C4-2B (cell line): ENCODE measurements at regions not wholly inside any gene's neighbourhood (a gene's known extent, or its start where the extent isn't known, plus 50 kb on each side); places are given as distances from the start of the nearest gene placed in this dataset.

ENCODE experiments used
- H3K27ac ChIP-seq: fragments of 450-650 bp; 2 replicates; pipeline ENCODE4 v1.5.1; 2017
- ZFX ChIP-seq: fragments of 450-650 bp; IDR thresholded peaks from 2 replicates; pipeline ENCODE4 v1.6.1; 2017
- TF ChIP-seq, protein P1 (sequence below): fragments of 450-650 bp; conservative IDR thresholded peaks from 2 replicates; pipeline ENCODE4 v1.5.1; 2017; ENCODE audit warnings: mild to moderate bottlenecking

DNA sequence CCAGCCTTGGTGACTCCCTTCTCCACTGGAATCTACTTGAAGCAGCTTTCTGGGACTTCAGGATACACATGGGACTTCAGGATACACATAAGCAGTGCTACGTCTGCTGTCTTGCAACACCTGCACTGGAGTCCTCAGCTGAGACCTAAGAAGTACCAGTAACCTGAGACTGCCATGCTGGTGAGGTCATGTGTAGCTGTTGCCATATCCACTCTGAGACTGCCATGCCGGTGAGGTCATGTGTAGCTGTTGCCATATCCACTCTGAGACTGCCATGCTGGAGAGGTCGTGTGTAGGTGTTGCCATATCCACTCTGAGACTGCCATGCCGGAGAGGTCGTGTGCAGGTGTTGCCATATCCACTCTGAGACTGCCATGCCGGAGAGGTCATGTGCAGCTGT, 937.9 kb downstream of the EFNB2 start:
- no peak overlapping the region for H3K27ac ChIP-seq
- no peak for TF ChIP-seq ZFX
- TF ChIP-seq, protein P1, sequence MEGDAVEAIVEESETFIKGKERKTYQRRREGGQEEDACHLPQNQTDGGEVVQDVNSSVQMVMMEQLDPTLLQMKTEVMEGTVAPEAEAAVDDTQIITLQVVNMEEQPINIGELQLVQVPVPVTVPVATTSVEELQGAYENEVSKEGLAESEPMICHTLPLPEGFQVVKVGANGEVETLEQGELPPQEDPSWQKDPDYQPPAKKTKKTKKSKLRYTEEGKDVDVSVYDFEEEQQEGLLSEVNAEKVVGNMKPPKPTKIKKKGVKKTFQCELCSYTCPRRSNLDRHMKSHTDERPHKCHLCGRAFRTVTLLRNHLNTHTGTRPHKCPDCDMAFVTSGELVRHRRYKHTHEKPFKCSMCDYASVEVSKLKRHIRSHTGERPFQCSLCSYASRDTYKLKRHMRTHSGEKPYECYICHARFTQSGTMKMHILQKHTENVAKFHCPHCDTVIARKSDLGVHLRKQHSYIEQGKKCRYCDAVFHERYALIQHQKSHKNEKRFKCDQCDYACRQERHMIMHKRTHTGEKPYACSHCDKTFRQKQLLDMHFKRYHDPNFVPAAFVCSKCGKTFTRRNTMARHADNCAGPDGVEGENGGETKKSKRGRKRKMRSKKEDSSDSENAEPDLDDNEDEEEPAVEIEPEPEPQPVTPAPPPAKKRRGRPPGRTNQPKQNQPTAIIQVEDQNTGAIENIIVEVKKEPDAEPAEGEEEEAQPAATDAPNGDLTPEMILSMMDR, result no peak

DNA sequence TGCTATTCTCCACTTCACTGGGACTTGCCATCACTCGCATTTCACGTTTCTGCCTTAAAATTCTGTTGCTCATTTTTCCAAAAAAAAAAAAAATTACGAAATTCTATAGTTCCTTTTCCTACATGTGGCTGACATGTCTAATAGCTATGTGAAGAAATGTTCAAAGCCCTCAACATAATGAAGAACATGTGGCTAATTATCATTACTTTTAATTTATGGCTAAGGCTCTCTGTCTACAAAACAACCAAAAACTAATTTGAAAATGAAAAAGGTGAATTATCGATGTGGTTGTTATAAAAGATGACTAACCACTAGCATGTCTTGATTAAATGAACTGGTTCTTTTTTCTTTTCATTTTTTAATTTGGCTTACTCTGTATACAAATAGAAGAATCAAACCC, 940.0 kb downstream of the EFNB2 start:
- H3K27ac ChIP-seq, result no peak overlapping the region
- TF ChIP-seq, protein P1, result no peak
- no peak for TF ChIP-seq ZFX

DNA sequence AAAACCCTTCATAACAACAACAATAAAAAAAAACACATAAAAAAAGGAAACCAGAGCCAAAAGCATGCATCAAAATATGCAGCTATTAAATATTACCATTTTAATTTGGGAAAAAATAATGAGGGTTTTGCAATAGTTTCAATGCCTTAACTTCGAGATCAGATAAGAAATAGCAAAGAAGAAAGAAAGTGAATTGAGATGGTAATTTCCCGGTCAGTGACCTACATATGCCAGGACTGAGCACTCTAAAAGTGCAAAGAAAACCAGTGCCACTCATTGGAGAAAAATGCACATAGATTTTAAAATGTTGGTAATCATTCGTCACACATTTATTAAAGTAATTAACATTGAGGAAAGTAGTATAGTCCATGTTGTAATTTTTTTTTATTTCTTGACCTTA, 944.2 kb downstream of the EFNB2 start:
- no peak for TF ChIP-seq ZFX
- TF ChIP-seq, protein P1, result no peak
- H3K27ac ChIP-seq, result no peak overlapping the region

DNA sequence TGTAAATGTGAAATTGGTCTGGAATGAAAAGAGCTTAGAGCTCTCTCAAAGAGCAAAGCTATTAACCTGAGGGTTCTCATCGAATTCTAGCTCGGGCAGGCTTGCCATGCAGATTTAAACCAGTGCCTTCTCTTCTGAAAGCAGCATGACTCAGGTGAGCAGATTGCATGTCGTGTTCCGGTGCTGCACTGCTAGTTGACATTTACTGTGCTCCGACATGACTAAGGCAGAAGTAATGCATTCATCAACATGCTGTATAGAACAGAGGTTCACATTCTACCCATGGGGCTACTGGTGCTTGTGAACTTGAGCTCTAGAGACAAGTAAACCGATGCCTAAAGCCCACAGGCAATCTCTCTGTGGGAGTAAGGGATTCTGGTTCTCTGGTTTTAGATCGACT, 947.7 kb downstream of the EFNB2 start:
- TF ChIP-seq ZFX, result no peak
- TF ChIP-seq, protein P1, result no peak
- H3K27ac ChIP-seq, result no peak overlapping the region

DNA sequence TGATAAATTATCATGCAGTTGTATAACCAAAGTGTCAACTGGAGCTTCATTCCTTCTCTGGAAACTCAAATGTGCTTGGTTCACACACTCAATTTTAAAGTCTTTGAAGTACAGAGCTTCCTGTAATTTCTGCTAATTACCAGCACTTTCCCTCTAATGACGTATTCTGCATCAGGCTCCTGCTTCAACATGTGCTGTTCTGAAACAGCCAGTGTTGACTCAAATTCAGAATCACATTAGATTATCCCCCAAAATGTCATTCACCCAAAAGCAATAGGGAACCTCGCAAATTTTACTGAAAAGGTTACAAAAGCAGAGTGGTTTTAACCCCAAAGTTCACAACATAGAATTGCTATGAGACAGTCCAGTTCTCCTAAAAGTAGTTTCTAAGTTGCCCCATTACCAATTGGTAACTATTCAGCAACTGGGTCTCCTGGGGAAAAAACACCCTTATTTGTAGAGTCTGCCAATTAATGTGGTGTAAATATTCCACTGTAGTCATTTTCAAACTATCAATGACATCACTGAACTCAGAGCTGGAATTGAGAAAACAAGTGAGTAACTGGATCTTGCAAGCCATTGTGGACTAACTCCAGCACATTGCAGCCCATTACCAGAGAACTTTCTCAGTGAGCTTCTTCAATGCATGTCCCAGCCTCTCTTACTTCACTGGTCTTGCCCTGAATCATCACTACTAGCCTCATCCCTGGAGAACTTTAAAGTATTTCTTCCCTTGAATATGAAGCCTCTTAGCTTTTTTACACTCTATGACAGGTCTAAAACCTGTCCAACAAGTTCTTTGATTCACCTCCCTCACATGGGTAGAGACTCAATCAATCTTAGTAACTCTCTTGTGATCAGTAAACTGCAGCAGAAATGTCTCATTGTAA, 955.4 kb downstream of the EFNB2 start:
- no peak overlapping the region for H3K27ac ChIP-seq

DNA sequence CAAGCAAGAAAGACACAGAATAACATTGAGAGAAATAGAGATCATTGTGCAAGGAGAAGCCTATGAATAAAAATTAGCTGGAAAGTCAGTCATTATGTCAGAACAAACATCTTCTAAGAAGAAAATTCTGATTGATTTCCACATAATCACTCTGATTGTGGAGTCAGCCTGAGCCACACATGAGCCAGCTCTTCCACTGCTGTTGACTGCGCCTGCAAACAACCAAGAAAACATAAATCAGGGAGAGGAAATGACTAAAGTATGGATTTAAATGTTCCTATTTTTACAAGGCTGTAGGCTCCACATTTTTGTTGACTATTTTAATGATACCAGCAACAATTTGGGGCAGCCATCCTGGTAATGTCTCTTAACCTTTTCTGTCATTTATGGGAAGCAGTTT, 962.3 kb downstream of the EFNB2 start:
- TF ChIP-seq, protein P1, result no peak
- TF ChIP-seq ZFX, result no peak
- H3K27ac ChIP-seq, result no peak overlapping the region

More for the DNA sequence above, 955.4 kb downstream of the EFNB2 start:
- TF ChIP-seq, protein P1, result no peak
- no peak for TF ChIP-seq ZFX

DNA sequence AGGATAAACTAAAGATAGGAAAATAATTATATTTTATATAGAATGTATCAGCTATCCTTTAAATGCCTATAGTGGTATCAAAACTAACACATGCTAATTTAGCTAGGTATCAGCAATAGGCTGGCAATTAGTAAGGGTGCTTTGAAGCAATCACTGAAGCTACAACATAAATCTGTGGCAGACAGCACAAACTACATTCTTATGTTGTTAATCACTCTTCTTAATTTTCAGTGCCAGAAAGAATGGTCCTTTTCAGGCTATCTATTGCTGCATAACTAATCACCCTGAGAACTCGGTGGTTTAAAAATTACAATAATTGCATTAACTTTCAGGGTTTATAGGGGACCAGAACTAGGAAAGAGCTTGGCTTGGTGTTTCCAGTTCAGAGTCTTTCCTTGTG, 963.1 kb downstream of the EFNB2 start:
- TF ChIP-seq, protein P1, result no peak
- no peak for TF ChIP-seq ZFX

More for the DNA sequence above, 963.1 kb downstream of the EFNB2 start:
- H3K27ac ChIP-seq, result no peak overlapping the region
